Fibroblast of lung (primary cell): ENCODE measurements at regions not wholly inside any gene's neighbourhood (a gene's known extent, or its start where the extent isn't known, plus 50 kb on each side); places are given as distances from the start of the nearest gene placed in this dataset.

Source experiments
- DNase-seq, 2 donors: peaks; one replicate each; pipeline versions ENCODE4 v3.0.0 to v3.0.0-alpha.2; 2010; ENCODE audit warnings: low read depth in 2 of 2
- H2AFZ ChIP-seq: 2 replicates; pipeline ENCODE4 v1.5.1; 2012; ENCODE audit warnings: low read length, control low read depth, inconsistent platforms
- H3K27ac ChIP-seq: 2 replicates; pipeline ENCODE4 v1.5.1; 2011; ENCODE audit warnings: low read length, control low read depth; ENCODE audit not compliant: insufficient read depth
- H3K27me3 ChIP-seq: 2 replicates; pipeline ENCODE4 v1.5.1; 2011; ENCODE audit warnings: mild to moderate bottlenecking, low read length; ENCODE audit not compliant: control insufficient read depth, insufficient read depth
- H3K36me3 ChIP-seq: 2 replicates; pipeline ENCODE4 v1.5.1; 2011; ENCODE audit warnings: low read length; ENCODE audit not compliant: control insufficient read depth, insufficient read depth
- H3K4me1 ChIP-seq: 2 replicates; pipeline ENCODE4 v1.5.1; 2011; ENCODE audit warnings: low read length; ENCODE audit not compliant: control insufficient read depth, insufficient read depth; ENCODE audit errors: extremely low read depth
- H3K4me2 ChIP-seq: 2 replicates; pipeline ENCODE4 v1.5.1; 2011; ENCODE audit warnings: low read length, control low read depth; ENCODE audit not compliant: insufficient read depth; ENCODE audit errors: extremely low read depth
- H3K4me3 ChIP-seq, 4 experiments: fragments of 200-600 bp in 1 of 4; sonication (generic) in 1 of 4; replicated peaks in 1 of 4; 2 replicates each; pipeline ENCODE4 v1.5.1; 2011 to 2016; ENCODE audit warnings: low read length in 4 of 4, low read depth in 3 of 4, mild to moderate bottlenecking in 3 of 4, control low read depth in 2 of 4, inconsistent platforms in 1 of 4, mixed read lengths in 1 of 4; ENCODE audit not compliant: insufficient read depth in 1 of 4; ENCODE audit errors: control extremely low read depth in 1 of 4
- H3K79me2 ChIP-seq: 2 replicates; pipeline ENCODE4 v1.5.1; 2012; ENCODE audit warnings: mild to moderate bottlenecking, low read length, inconsistent platforms; ENCODE audit not compliant: control insufficient read depth, insufficient read depth
- H3K9ac ChIP-seq: 2 replicates; pipeline ENCODE4 v1.5.1; 2011; ENCODE audit warnings: mild to moderate bottlenecking, low read length, control low read depth; ENCODE audit not compliant: insufficient read depth
- H3K9me3 ChIP-seq: 2 replicates; pipeline ENCODE4 v1.5.1; 2012; ENCODE audit warnings: low read depth, low read length; ENCODE audit not compliant: control insufficient read depth, insufficient read depth
- H4K20me1 ChIP-seq: 2 replicates; pipeline ENCODE4 v1.5.1; 2011; ENCODE audit warnings: low read length; ENCODE audit not compliant: control insufficient read depth, insufficient read depth; ENCODE audit errors: extremely low read depth
- CTCF ChIP-seq, 2 donors: IDR thresholded peaks in 1 of 2; conservative IDR thresholded peaks in 1 of 2; 1 replicate in 1 of 2; 2 replicates in 1 of 2; pipeline ENCODE4 v1.5.1; 2011 to 2012; ENCODE audit warnings: low read length in 2 of 2, control low read depth in 1 of 2, inconsistent platforms in 1 of 2, low read depth in 1 of 2, mild to moderate bottlenecking in 1 of 2
- EZH2 ChIP-seq: IDR thresholded peaks from 2 replicates; pipeline ENCODE4 v1.5.1; 2012; ENCODE audit warnings: low read length, control low read depth, mild to moderate bottlenecking; ENCODE audit errors: missing control alignments

DNA sequence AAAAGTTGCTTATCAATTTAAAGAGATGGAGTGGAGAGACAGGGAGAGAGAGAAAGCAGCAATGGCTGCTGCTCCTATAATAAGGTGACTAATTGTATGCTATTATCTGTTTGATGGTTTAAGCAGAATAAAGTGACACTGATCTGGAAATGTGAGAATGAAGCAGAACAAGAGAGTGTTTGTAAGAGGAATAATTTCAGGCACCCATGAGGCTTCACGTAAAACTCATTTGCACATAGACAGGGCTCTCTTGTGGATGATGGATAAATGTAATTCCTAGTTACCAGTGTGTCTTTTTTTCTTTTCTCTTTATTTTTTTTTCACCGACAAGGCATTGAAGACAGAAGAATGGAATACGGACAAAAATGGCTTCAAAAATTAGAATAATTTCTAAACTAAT is 228.8 kb upstream of the TYRP1 start:
- no peak overlapping the region for H2AFZ ChIP-seq
- no peak for DNase-seq
- H4K20me1 ChIP-seq = no peaks in the 10 kb centered on the region
- H3K4me2 ChIP-seq = no peak overlapping the region
- TF ChIP-seq CTCF (conservative IDR thresholded peaks at IDR 0.05 in 1 of 2, IDR thresholded peaks at IDR 0.05 in 1 of 2; ENCODE audit: low read depth in 1 of 2, low read length in 2 of 2) (no peak), EZH2 (no peak)
- no peaks in the 10 kb centered on the region for H3K79me2 ChIP-seq
- no peaks in the 10 kb centered on the region for H3K27me3 ChIP-seq
- H3K4me3 ChIP-seq = no peak overlapping the region
- H3K4me1 ChIP-seq = no peaks in the 10 kb centered on the region
- H3K36me3 ChIP-seq = no peaks in the 10 kb centered on the region
- no peak overlapping the region for H3K27ac ChIP-seq
- H3K9me3 ChIP-seq = no peaks in the 10 kb centered on the region
- H3K9ac ChIP-seq = no peak overlapping the region

DNA sequence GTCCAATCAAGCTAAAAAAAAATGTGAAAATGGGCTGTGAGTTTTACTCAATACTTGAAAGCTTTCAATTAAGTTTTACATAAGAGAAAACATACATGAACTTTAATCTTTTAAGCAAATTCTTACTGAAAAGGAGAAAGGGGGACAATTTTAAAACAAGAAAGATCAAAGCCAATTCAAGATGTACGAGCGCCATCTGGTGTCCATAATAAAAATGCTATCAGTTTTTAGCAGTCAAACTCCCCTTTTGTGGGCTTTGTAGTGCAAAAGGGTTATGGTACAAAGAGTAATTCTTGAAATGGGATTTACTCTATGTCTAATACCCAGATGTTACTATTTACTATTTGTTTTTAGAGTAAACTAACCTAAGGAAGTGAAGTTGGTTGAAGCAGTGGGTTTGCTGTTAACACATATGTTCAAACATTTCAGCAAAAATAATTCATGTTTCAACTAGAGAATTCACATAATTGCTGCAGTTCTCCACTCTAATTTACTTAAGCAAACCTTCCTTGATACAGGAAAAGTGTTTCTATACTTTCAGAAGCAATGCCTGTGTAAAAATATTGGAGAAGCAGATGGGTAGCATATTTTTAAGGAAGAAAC is 228.2 kb upstream of the TYRP1 start:
- Histone ChIP-seq H3K4me1 (no peaks in the 10 kb centered on the region), H3K27ac (no peak overlapping the region), H2AFZ (no peak overlapping the region), H4K20me1 (no peaks in the 10 kb centered on the region), H3K4me3 (no peak overlapping the region), H3K36me3 (no peaks in the 10 kb centered on the region), H3K9me3 (no peaks in the 10 kb centered on the region), H3K4me2 (no peak overlapping the region), H3K9ac (no peak overlapping the region), H3K79me2 (no peaks in the 10 kb centered on the region), H3K27me3 (no peaks in the 10 kb centered on the region)
- TF ChIP-seq CTCF (conservative IDR thresholded peaks at IDR 0.05 in 1 of 2, IDR thresholded peaks at IDR 0.05 in 1 of 2; ENCODE audit: low read depth in 1 of 2, low read length in 2 of 2) (peak; percentile 28 to 67), EZH2 (no peak)
- peak; percentile 7 to 38 for DNase-seq

DNA sequence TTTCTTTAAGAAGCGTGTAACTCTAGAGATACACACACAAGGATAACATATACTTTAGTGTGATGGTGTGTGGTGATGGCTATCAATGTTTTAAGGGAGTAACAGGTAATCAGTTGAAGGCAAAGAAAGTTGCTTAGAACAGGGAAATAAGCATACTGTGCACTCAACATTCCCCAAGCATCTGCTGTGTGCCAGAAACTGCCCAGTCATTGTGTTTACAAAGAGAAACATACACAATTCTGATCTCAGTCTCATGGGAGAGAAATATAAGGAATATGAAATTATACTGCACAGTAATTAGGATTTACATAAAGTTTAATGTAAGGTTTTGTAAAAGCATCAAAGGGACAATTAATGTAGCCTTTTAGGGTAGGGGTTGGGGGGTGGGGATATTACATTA is 224.1 kb upstream of the TYRP1 start:
- no peak overlapping the region for H2AFZ ChIP-seq
- H3K36me3 ChIP-seq = no peaks in the 10 kb centered on the region
- H4K20me1 ChIP-seq = no peaks in the 10 kb centered on the region
- no peaks in the 10 kb centered on the region for H3K79me2 ChIP-seq
- DNase-seq = no peak
- TF ChIP-seq CTCF (conservative IDR thresholded peaks at IDR 0.05 in 1 of 2, IDR thresholded peaks at IDR 0.05 in 1 of 2; ENCODE audit: low read depth in 1 of 2, low read length in 2 of 2) (no peak), EZH2 (no peak)
- H3K27ac ChIP-seq = no peak overlapping the region
- H3K4me3 ChIP-seq = no peak overlapping the region
- no peak overlapping the region for H3K4me2 ChIP-seq
- H3K9ac ChIP-seq = no peak overlapping the region
- no peaks in the 10 kb centered on the region for H3K9me3 ChIP-seq
- no peaks in the 10 kb centered on the region for H3K27me3 ChIP-seq
- no peaks in the 10 kb centered on the region for H3K4me1 ChIP-seq
